IPS-NIHi7 (cell line): ENCODE measurements at regions not wholly inside any gene's neighbourhood (a gene's known extent, or its start where the extent isn't known, plus 50 kb on each side); places are given as distances from the start of the nearest gene placed in this dataset.

Experiments used
- DNase-seq: peaks from one replicate; pipeline ENCODE4 v3.0.0; 2012; ENCODE audit warnings: mixed read lengths; ENCODE audit errors: extremely low spot score

DNA sequence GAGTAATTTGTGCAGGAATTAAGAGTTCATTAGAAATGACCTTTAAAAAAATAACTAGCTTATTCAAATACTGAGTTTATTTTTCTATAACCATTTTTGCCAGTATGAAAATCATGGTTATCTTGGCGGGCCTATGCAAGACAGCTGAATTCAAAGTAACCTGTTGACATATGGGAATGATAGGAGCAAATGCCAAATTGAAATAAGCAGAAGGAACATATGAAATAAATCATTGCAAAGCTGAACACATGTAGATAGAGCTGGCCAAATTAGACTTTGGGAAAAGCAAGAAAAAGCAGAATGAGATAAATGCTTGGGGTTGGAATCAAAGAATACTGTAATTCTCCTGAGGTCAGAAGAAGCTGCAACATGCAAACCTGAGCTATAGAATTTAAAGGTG, 372.5 kb downstream of the ADAMTS20 start:
- DNase-seq: no peak

GRCh38 chr12:43177276-43177675, 374.7 kb downstream of the ADAMTS20 start:
- no peak for DNase-seq

GRCh38 chr12:43169115-43169681, 382.8 kb downstream of the ADAMTS20 start:
- DNase-seq: no peak

DNA sequence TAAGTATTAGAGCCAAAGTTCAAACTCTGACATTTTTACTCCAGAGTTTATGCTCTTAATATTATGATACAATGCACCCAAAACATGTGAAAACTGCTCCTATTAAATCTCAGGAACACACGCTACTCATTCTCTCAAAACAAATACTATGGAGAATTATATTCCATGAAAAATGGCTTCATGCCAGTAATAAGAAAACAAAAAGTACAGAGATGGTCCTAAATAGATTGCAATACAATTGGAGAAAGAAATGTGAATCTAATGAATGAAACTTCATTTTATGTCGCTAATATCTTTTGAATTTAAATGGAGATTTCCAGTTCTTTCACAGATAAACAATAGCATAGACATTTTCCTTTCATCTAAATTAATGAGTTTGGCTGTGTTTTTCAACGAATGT, 384.3 kb downstream of the ADAMTS20 start:
- DNase-seq: no peak

DNA sequence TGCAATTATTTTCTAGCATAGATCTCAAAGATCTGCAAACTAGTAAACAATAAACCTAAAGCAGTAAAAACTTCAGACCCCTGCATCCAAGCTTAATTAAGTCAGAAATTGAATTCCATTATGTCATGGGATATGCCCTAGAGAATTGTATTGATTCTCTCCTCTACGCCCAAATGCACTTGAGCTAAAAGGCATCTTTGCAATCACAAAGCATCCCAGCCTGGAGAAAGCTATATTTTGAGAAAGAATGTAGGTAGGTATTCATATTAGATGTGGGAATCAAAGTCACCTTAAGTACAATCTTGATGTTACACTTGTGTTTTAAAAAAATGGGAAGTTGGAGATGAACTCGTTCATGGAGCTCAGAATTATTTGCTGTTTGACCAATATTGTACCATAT, 386.7 kb downstream of the ADAMTS20 start:
- no peak for DNase-seq

DNA sequence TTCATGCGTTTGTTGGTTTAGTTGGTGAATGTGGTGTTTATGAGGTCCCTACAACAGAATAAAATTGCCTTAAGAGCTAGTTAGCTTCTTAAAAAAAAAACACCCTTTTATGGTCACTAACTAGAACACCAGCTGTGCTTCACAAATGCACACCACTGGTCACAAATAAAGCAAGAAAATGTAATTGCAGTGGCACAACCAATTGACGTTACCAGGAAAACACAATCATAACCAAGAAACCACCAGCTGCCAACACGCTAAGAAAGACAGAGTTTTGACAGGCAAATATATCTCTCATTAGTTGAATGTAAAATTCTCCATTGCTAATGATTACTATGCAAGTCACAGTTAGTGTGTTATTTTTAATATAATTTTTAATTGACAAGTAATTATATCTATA, 389.9 kb downstream of the ADAMTS20 start:
- no peak for DNase-seq

DNA sequence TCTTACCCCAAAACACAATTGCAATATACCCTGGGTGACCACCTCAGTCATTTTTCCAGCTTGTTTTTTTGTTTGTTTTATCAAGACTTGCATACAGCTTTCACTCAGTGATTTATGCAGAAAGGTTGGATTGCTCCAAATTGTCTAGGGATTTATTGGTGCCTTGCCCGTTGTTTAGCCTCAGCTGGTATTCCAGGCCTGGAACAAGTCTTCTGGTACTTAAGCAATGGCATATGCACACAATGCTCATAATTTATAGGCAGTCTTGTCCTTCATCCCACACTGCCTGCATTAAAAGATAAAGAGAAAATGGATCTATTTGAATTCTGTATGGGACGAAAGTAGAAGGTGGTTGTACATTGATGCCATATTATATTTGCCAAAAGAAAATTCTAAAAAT, 392.5 kb downstream of the ADAMTS20 start:
- DNase-seq: no peak

GRCh38 chr12:43158126-43158525, 393.9 kb downstream of the ADAMTS20 start:
- DNase-seq: no peak

DNA sequence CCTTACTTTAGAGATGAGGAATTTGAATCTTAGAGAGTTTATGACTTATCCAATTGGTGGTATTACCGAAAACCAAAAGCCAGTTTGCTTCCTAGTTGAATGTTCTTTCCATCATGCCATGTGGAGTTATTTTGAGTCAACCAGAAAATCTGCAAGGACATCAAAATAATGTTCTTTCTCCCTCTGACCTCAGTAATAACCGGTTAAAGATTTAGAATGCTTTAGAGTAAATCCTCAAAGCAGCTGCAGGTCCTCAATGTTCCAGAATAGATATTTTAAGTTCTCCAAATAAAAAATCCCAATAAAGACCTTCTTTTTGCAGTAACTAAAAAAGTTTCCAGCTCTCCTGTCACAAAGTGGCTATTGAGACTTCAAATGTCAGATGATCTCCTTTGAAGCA, 396.6 kb downstream of the ADAMTS20 start:
- no peak for DNase-seq

DNA sequence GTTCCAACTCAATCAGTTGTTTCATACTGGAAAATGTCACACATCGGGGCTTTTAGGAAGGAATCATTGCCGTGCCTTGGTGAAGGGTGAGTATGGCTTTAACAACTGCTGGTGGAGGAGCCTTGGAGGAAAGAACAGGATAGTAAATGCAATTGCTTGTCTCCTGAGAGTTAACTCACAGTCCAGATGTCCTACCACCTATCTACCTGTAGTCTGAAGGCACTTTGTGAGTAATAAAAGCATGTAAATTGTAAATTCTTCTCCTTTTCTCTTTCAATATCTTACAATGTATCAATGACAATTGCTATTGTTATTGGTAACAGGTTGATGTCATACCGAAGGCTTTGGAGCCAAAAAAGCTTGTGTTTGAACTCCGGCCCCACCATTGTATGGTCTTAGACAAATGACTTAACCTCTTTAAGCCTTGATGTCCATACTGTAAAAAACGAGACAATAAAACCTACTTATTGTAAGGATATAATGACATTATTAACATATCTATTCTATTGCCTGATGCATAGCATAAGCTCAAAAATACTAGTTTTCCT, 397.4 kb downstream of the ADAMTS20 start:
- DNase-seq: peak; percentile 14

GRCh38 chr12:43151441-43151981, 400.5 kb downstream of the ADAMTS20 start:
- DNase-seq: no peak

DNA sequence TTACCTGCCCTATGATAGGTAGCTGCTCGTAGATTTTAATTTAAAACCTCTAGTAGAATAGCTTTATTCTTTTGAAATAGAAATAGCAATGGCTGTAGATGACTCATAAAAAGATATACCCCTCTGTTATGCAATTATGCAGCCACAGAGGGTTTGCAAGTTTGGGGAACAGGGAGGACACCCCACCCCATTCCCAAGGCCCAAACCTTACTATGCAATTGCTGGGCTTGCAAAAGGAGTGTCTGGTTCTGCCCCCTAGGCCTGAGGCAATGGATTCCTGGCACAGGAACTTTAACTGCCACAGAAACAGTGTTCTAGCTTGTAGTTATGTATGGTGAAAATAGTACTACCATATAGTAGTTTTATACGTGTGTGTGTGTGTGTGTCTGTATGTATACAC, 403.3 kb downstream of the ADAMTS20 start:
- no peak for DNase-seq

GRCh38 chr12:43147878-43148277, 404.1 kb downstream of the ADAMTS20 start:
- DNase-seq: no peak

- DNase-seq: no peak
These were observed 406.5 kb downstream of the ADAMTS20 start for GRCh38 chr12:43145481-43145880.

DNA sequence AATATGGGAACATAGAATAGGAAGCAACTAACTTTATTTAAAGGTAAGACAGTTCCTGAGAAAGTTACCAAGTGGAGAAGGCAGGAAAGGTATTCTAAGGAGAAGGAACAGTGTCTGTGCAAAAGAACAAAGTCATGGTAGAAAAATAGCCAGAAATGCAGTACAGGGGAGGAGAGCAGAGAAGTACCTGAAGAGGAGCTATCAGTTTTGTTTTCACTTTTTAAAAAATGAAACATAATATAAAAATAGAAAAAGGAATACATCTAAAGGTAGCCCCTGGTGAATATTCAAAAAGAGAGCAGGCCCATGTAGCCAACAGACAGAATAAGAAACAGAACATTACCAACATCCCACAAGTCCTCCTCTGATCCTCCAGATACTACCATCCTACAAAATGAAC, 408.7 kb downstream of the ADAMTS20 start:
- no peak for DNase-seq

DNA sequence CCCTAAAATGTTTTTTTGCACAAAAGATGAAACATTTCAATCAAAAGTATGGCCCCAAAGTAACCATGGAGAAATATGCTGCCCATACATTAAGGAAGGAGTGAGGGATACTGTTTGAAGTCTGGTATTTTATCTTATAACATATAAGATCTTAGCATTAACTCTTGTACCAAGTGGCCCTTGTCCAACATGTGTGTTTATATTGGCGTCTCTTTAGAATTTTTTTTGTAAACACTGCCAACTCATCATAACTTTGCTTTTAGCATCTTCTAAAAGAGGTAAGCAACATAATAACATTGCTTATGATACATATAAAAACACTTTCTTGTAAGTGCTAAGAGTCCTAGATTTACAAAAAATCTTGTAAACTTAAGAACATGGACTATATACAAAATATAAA, 419.7 kb downstream of the ADAMTS20 start:
- no peak for DNase-seq

- DNase-seq: peak; percentile 12
These were observed 420.7 kb downstream of the ADAMTS20 start for GRCh38 chr12:43131301-43131700.

GRCh38 chr12:43127886-43128549, 424.0 kb downstream of the ADAMTS20 start:
- DNase-seq: no peak

GRCh38 chr12:43126652-43127375, 425.2 kb downstream of the ADAMTS20 start:
- no peak for DNase-seq

DNA sequence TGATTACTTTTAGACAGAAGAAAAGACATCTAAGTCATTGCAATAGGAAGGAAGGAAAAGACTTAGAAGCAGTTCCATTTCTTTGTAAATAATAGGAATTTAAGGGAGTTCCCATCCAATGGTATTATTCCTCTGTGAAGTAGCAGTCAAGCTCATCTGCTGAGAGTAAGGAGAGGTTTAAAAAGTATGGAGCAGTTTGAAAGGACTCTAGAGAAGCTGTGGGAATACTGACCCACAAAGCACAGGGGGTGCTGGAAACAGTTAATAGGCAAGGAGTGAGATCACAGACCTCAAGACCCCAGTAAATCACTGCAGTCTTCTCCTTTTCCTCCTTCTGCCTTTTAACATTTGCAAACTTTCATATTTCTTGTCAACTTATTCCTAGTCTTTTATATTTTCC, 428.5 kb downstream of the ADAMTS20 start:
- no peak for DNase-seq

- no peak for DNase-seq
These were observed 431.9 kb downstream of the ADAMTS20 start for GRCh38 chr12:43120150-43120549.

DNA sequence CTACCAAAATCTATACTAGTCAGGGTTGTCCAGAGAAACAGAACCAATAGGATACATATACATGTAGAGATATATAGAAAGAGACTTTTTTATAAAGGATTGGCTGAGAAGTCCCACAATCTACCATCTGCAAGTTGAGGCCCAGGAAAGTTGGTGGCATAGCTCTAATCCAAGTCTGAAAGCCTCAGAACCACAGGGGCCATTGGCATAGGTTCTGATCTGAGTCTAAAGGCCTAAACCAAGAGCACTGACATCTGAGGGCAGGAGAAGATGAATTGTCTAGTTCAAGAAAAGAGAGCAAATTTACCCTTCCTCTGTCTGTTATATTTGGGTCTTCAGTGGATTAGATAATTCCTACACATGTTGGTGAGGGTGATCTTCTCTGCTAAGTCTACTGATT, 433.1 kb downstream of the ADAMTS20 start:
- no peak for DNase-seq

- no peak for DNase-seq
These were observed 433.8 kb downstream of the ADAMTS20 start for GRCh38 chr12:43118234-43118633.
